ENCODE measurements at regions not wholly inside any gene's neighbourhood (a gene's known extent, or its start where the extent isn't known, plus 50 kb on each side); places are given as distances from the start of the nearest gene placed in this dataset.

- no peak for TF ChIP-seq CTCF (IDR thresholded peaks at IDR 0.05; ENCODE audit: insufficient read depth, missing control alignments)
- FAIRE-seq: no peak
- no peak for DNase-seq (ENCODE audit: insufficient read length, low spot score)
These were observed 351.5 kb upstream of the SHH start for GRCh38 chr7:156163747-156164146.

DNA sequence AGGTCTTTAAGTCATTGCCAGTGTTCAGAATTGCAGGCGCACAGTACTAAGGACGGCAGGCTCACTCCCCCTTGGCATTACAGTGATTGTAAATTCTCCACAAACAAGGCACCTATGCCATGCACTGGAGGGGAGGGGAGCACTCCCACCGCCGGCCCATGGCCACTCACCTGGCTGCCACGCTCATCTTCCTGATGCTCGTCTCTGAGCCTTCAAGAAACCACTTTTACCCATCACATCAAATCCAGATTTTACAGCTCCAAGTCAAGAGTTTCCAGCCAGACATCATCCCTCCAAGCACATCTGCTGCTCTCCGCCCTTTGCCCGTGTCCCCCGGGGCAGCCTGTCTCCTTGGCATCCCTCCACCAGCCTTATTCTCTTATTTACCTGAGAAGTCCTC, 350.2 kb upstream of the SHH start:
- TF ChIP-seq CTCF (IDR thresholded peaks at IDR 0.05; ENCODE audit: insufficient read depth, missing control alignments): no peak
- DNase-seq (ENCODE audit: insufficient read length, low spot score) (no peak), FAIRE-seq (no peak)

- DNase-seq (ENCODE audit: insufficient read length, low spot score) (no peak), FAIRE-seq (no peak)
- TF ChIP-seq CTCF (IDR thresholded peaks at IDR 0.05; ENCODE audit: insufficient read depth, missing control alignments): no peak
These were observed 348.5 kb upstream of the SHH start for GRCh38 chr7:156160811-156161210.

- DNase-seq (ENCODE audit: insufficient read length, low spot score) (no peak), FAIRE-seq (no peak)
- TF ChIP-seq CTCF (IDR thresholded peaks at IDR 0.05; ENCODE audit: insufficient read depth, missing control alignments): no peak
These were observed 346.4 kb upstream of the SHH start for GRCh38 chr7:156158693-156159092.

DNA sequence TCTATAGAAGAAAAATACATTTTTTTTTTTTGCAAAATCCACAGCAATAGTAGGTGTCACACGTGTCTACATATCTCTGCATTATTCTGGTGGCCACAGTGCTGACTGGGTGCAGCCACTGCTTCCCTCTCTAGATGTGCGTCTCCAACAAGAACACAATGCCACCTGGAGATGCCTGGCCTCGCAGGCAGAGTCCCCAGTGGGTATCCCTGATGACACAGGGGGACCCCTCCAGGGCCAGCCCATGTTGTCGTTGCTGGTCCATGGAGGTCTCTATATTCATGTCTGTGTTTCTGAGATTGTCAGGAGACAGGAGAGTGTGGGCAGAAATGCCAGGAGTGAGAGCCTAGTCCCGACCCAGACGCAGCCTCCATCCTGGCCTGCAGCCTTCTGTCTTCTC, 345.9 kb upstream of the SHH start:
- FAIRE-seq: no peak
- no peak for TF ChIP-seq CTCF (IDR thresholded peaks at IDR 0.05; ENCODE audit: insufficient read depth, missing control alignments)

GRCh38 chr7:156157409-156158012, 345.2 kb upstream of the SHH start:
- no peak for TF ChIP-seq CTCF (IDR thresholded peaks at IDR 0.05; ENCODE audit: insufficient read depth, missing control alignments)
- DNase-seq (ENCODE audit: insufficient read length, low spot score): no peak
- no peak for FAIRE-seq

More for the DNA sequence above, 345.9 kb upstream of the SHH start:
- no peak for DNase-seq (ENCODE audit: insufficient read length, low spot score)

DNA sequence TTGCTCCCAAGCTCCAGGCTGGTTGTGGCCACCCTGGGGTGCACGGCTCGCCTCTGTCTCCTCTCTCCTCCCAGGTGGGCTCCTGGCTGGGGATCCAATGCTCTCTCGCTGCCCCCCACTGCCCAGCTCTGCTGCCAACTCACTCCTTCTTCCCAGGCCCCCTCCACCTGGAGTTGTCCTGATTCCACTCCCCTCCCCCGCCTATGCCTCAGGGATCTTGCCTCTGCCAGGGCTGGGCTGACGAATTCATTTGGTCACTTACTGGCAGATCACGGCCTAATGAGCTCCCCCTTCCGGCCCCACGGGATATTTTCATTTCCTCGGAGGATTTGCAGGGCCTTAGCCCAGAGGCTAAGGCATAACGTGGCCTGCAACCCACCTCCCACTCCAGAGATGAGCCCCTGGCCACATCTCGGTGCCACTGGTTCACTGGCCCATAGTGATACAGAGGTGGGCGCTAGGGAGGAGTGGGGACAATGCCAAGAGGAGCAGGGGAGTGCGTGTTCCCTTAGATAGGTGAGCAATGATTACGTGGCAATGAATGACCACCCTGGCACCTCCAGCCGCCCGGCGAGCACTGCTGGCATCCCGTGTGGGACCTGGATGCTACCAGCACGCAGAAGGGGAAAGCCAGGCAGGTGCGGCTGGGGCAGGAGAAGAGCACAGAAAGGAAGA, 344.6 kb upstream of the SHH start:
- peak; percentile 15 for TF ChIP-seq CTCF (IDR thresholded peaks at IDR 0.05; ENCODE audit: insufficient read depth, missing control alignments)
- FAIRE-seq (no peak), DNase-seq (ENCODE audit: insufficient read length, low spot score) (no peak)

All from D721Med (cell line).